Kidney capillary endothelial cell (primary cell): ENCODE measurements at regions not wholly inside any gene's neighbourhood (a gene's known extent, or its start where the extent isn't known, plus 50 kb on each side); places are given as distances from the start of the nearest gene placed in this dataset.

Experiments
- DNase-seq: peaks from one replicate; pipeline ENCODE4 v3.0.0-alpha.2; 2018; ENCODE audit warnings: low spot score

DNA sequence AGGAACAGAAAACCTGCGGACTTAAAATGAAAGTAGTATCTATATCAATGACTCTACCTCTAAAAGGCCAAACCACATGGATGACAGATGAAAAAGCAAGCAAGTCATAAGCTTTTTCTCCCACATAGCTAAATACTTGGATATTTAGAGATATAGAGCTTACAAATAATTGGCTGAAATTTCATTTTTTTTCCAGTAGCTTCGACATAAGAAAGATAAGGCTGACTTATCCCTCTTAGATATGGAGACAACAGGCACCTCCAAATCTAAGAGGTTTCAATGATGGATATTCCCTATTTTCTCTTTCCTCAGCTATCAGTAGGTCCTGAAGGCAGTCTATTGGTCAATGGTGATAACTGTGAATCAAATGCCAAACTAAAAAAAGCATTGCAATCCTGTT, 460.3 kb downstream of the MEIS1 start:
- no peak for DNase-seq

DNA sequence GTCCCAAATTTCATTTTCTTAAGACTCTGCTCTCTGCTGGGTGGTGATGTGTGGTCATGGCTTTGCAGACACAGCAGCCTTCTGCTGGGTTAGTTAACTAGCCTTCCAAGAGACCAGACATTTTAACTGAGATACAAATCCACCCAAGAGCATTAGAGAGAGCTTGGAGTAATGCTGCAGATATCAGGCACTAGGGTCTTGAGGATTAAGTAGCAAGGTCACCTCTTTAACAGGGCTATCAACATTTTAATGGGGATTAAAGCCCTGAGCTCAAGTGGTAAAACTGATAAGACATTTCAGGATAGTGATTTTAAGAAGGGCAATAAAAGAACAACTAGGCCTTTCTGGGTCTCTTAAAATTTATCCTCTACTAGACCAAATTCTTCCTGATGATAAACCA, 461.2 kb downstream of the MEIS1 start:
- no peak for DNase-seq

DNA sequence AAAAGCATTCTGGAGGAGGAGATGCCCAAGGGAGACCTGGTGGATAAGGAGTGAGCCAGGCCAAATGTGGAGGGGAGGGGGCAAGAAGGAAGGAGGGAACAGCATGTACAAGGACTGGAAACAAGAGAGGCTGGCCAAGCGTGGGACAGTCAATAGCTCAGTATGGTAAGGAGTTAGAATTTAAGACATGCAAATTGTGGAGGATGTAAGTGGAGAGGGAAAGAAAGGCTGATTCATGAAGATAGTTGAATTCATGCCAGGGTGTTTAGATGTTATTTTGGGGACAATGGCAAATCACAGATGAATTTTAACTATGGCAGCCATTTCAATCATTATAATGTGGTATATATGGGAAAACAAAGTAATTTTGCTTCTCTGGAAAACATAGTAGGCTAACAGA, 462.3 kb downstream of the MEIS1 start:
- no peak for DNase-seq

DNA sequence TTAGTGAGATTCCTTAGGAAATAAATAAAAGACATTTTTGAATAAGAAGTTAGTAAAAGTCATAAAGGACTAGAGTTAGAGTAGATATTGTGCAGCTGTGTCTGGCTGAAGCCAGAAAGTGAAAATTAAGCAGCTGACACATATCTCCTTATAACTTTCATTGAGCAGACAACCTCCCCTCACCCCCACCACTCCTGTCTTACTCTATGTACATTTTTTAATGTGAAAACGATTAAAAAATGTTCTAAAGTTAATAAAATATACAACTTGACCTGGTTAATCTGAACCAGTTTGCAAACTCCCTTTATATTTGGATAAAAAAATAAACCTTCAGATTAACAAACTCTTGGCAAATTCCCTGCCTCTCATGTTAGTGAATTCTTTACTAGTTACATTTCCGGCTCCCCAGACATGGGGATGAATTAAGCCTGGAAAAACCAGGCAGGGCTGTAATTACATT, 462.8 kb downstream of the MEIS1 start:
- no peak for DNase-seq

DNA sequence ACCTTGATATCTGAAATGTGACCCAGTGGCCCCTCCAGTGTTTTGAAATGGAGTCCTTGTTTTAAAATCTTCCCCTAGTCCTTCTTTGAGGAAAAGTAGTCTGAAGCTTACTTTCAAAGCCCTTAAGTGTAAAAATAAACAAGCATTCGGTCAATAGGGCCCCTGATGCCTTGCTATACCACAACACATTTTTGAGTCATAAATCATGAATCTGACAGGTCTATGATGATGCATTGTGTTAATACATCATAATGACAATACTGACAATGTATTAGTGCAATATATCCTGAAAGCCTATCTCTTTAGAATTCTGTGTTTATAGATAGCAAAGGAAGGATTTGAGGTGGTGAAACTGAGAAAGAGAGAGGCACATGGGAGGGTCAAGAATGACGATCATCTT, 464.2 kb downstream of the MEIS1 start:
- no peak for DNase-seq

DNA sequence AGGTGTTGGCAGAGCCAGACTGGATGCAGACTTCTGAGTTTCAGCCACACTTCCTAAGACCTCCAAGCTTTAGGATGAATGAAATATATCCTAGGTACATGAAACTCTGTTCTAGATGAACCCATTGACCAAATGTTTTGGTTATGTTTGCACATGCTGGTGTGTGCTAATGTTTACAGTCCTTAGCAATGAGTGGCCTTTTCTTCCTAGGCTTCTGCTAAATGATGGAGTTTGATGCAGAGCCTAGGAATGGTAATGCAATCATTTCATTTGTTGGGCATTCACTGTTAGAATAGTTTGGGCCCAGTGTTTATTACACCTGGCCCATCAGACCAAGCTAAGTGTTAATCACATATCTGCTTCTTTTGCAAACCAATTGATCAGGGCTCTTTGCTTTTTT, 464.7 kb downstream of the MEIS1 start:
- no peak for DNase-seq

DNA sequence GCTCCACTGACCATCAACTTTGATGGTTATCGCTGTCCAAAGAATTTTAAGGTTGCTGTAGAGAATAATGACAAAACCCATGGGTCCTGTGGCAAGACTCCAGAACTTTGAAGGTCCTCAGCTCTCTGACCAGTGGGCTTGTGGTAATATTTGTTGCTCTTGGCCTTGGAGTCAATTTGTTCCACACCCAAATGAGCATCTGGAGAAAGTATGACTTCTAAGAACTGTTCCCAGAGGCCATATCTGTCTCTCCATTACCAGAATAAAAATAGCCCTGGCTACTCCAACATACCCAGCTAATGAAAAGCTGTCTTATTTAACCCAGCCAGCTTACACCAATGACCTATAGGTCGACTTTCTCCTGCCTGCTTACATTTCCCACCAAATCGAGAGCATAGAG, 466.4 kb downstream of the MEIS1 start:
- no peak for DNase-seq

DNA sequence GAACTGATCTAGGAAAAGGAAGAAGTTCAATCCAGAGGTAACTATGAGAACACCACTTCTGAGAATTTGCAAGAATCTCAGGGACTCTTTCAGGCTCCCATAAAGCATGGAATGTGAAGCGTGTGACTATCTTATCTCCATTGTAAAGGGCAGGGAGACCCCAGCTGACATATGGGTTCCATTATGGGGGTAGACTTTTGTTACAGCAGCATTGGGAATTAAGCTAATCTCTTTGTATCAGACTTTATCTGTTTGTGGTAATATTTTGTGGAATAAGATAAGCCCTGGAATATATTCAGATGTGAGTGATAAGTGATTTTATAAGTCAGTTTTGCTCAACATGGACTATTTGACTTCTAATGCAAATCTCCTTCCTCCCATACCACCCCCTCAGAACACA, 468.3 kb downstream of the MEIS1 start:
- DNase-seq = no peak

DNA sequence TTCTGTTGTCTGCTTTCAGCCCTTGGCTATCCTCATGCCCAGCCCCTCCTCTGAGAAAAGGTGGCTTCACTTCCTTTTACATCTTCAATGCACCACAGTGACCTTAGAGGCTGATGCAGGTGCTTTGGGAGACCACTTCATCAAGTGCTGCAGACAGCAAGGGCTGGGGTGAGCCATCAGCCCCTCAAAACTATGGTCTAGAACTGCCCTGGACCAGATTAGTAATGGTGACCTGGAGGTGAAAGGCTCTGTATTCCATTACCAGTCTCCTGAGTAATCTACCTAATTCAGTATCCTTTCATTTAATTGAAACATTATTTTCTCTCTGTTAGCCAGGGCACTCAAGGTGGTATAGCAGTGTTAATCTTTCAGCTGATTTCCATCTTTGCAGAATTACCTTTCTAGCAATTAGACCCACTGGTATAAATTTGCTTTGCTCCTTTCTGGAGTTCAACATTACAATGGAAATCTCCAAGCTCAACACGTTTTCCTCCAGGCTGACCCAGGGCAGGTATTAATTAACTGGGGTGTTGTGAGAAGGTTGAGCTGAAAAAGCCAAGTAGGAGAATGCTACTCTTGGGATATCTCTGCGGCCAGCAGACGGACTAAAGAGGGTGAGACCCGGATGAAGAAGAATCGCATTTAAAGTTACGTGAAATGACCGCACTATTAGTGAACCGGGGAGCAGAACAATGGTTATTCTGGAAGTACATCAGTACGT, 469.0 kb downstream of the MEIS1 start:
- DNase-seq = no peak

DNA sequence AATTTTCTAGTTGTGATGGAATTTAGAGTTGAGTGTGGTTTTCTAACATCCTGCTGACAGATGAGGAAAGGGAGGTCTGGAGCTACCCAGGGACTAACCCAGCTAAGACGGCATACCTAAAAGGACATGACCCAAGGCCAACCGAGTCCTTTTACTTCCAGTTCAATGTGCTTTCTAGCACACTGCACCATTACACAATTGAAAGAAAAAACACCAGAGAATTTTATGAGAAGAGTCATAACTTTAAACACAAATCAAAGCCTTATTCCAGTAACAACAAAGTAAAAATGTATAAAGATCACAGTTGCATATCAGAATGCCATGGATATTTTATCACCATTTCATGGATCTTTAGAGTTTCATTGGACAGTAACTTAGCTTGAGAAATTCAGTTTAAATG, 480.3 kb downstream of the MEIS1 start:
- no peak for DNase-seq

DNA sequence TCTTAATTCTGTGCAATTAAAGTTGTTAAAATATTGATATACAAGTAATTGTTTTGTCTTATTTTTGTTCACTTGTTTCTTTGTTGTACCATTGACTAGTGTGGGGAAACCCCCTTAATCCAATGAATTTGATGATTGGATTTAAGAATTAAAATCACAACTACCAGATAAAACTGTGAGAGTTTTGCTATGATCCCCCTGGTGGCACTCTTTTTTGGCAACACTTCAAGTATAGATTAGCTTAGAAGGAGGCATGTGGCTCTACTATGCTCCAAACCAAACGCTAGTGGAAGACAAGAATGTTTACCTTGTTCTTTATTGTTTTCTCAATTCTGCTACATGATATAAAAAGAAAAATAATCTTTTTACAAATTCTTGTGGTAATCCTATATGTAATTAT, 477.8 kb upstream of the ETAA1 start:
- no peak for DNase-seq

DNA sequence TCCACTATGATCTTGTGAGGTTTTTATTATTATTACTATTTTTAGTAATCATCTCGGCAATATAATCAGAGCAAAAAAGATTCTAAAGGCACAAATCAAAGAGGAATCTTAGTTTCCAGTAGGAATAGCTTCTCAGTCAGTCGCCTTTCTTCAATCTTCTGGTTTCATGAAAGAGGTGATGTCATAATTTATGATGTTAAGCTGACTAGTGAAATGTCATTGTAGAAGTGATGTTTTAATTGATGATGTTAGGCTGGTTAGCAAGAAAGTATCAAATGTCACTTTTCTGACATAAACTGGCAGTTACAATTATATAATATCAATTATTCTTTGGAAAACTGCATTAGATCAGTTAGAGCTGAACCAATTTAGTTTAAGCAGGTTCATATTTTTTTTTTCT, 476.7 kb upstream of the ETAA1 start:
- DNase-seq = no peak

DNA sequence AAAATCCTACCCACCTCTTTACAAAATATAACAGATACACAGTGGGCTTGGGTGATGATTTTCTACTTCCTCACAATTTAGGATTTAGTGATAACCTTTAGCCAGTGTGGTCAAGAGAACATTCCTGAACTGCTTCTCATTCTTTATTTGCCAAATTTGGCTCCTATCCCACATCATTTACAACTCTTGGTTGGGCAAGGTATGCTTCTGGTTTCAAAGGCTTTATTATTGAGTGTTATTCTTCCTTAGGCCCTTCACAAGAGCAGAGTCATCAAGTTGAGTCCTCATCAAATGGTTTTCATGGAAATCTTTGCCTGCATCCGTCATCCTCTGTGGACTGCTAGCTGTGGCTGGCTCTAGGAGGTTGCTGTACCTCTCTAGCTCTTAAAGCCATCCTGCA, 472.0 kb upstream of the ETAA1 start:
- no peak for DNase-seq

DNA sequence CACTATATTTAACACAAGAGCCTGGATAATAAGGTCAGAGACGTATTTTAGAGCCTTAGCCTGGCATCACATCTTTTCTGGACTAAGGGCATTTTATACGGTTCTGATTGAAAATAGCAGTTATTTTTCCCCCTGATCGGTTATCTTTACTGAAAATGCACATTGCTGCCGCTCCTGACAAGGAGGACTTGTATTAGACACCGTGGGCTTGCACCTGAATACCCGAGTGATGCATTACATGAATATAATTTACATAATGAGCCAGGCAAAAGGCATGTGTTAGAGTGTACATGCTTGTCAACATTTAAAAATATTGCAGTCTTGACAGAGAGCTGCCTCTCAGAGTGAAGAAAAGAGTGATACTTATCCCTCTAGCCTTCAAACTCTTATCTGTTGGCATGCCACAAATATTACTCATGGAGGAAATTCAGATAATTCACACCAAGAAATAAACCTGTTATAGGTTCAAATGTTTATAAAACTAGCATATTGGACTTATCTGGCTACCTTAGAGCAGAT, 470.5 kb upstream of the ETAA1 start:
- DNase-seq = no peak

DNA sequence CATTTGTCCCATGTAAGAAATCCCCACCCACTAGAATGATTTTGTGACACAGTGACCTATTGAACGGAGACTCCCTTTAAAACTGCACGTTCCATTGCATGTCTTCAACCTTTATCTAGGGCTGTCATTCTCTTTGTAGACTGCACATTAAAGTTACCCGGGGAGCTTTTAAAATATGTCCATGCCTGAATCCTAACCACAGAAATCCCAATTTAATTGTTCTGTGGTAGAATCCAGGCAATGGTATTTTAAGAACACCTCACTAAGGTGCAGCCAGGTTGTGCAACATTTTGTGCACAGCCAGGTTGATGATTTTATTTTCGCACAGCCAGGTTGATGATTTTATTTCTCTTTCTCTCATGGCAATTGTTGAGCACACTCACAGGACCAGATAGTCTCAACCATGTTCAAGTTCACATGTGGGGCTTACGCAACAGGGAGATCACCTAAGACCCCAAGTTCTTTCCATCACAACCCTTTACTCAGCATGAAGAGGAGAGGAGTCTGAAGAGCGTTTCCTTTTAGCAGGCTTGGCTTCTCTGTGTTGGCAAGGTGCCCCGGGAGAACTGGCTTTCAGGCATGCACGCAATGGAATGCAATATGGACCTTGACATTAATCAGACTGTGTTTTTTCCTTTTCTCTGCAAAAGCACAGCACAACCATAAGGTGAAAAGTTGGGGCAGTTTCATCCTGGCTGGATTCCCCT, 467.3 kb upstream of the ETAA1 start:
- DNase-seq = no peak

DNA sequence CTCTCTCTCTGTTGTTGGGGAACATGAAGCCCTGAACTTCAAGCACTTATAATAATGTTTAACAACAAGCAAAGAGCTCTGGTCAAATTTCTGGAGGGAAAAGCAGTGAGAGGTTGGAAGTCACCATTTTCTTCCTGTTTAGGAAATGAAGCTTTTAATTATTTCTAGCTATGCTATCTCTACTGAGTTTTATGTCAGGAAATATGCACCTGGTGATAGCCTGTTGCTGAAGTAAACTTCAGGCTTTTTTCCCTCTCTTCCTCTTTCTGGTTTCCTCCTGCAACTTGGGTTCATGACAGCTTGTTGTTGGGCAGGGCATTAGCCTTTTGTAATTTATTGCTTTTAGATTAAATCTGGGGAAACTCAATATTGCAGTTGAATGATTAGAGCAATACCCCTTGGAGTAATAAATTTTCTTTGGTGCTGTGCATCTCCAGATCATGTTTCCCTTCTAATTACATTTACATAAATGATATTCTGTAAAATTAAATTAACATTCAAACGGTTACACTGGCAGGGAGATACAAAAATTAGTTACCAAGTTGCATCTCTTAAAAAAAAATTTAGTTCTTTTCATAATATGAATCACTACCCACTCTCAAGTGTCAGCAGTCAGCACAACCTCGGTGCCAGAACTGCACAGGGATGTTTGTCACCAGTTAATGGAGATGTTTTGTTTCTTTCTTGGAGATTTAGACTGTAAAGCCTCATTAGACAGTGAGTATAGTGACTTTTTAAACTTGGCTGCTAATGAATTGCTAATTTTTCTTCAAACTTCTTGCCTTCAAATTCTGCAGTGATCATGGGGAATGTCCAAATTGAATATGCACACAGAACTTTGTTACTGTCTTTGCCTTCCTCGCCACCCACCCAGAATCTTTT, 466.6 kb upstream of the ETAA1 start:
- DNase-seq = no peak

DNA sequence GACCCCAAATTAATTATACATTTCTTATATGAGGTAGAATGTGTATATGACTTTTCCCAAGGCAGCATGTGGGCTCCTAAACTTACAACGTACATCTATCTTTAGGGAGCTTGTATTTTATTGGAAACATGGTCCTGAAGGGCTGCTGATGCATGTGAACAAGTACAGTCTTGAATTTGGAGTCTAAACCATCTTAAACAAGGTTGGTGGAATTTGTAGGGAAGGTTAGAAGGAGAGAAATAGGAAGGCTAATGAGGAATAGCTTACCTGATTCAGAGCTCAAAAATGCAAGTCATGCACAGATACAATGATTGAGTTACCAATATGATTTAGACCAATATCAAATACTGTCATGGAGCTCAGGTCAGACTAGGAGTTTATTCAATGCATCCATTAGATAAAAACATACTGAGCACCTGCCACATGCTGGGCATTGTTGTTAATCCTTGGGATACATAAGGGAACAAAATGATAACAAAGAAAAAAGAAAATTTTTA, 458.6 kb upstream of the ETAA1 start:
- no peak for DNase-seq

DNA sequence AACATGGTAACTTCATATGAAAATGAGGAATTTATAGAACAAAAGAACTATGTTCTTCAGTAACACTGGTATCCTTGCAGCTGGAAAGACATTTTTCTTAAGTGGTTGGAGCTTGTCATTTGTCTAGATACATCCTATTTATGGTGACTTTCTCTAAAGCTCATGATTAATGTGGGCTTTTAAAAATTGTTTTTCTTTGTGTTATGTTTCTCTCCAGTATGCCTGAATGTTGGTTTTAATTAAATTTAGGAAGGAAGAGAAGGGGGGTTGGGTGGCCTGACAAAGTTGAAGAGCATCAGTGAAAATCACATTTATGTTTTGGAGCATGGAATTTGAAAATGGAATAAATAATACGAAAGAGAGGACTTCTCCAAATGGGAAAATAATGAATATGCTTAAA, 457.1 kb upstream of the ETAA1 start:
- no peak for DNase-seq

DNA sequence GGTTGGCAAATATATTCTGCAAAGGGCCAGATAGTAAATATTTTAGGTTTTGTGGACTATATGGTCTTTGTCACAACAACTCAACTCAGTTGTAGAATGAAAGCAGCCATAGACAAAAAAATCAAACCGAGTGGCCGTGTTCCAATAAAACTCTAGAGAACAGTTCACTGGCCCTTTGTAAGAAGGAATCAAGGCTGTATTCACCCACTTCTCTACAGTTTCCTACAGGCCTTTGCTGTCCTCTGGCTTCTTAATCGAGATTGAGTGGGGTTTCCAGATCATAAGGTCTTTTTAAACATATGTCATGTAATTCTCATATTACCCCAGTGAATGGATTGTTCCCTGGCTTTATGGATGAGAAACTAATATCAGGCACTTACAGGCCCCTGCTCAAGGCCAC, 448.9 kb upstream of the ETAA1 start:
- DNase-seq = no peak

DNA sequence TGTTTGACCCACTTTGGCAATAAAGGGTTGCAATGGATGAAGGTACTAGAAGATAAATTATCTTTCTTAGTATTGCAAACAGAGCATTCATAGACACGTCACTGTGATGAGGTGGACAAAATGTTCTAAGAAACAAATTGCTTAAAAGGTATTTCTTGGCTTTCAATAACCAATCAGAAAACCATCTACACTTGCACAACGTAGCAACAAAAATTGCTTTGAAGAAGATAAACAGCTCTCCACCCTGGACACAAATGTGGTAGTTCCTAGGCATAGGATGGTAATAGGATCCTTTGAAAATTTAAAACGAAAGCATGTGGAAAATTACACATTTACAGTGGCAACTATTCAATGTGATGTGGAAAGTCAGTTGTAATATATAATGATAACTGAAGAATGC, 439.9 kb upstream of the ETAA1 start:
- no peak for DNase-seq

DNA sequence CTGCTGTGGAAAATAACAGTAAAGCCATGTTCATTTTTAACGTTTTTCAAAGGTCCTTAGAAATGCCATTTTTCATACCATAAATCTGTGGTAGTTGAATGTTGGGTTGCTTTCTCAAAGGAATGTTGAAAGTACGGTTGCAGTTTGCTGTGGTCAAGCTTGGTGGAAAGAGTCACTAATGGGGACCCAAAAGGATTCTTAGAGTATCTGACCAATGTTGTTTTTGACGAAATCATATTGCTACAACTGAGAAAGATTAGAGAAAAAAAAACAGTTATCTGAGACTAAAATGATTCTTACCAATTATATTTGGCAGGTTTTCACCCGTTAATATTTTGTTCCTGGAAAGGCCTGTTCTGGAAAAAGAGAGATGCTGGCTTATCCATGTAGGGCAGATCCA, 439.5 kb upstream of the ETAA1 start:
- no peak for DNase-seq

DNA sequence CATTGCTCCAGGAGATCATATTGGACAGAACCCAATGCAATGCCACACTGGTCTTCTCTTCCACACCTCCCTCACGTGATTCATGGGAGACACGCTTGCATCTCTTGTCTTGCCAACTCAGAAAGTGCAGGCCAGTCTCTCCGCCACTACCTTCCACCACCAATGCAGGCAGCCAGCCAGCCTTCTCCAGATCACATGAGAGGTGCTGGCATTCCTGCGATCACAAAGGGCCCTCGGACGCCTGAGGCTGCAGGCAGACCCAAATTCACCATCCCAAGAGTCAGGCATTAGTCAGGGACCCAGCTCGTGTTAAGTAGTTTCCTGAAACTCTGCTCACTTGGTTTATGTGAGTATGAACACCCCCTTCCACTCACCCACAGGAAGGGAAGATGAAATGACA, 437.0 kb upstream of the ETAA1 start:
- DNase-seq = no peak

DNA sequence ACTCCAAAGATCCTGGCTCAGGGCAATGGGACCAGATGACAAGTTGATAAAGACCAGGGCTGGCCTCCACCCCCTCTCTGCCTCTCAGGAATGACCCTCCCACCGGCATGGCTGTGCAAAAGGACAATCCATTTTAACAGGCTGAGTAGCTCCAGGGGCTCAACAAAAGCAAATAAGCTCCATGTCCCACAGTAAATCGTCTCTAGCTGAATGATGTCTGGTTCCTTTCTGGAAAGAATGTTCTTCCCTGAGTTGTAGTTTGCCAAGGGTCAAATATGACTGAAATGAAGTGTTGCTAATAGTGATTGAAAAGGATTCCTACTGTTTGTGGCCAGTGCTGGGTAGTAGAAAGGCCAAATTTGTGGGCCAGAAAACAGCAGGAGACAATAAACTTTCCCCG, 434.4 kb upstream of the ETAA1 start:
- DNase-seq = no peak
